Neural cell (in vitro differentiated cells): ENCODE measurements at regions not wholly inside any gene's neighbourhood (a gene's known extent, or its start where the extent isn't known, plus 50 kb on each side); places are given as distances from the start of the nearest gene placed in this dataset.

Source experiments
- EZH2 ChIP-seq: fragments of 200-600, 300-800 bp; shearing (Covaris generic), sonication (generic); IDR thresholded peaks from 2 replicates; pipeline ENCODE4 v1.6.1; 2014; ENCODE audit warnings: antibody characterized with exemption, low read length, borderline replicate concordance, mild to moderate bottlenecking; ENCODE audit not compliant: insufficient read depth, poor library complexity, severe bottlenecking
- POLR2AphosphoS5 ChIP-seq: IDR thresholded peaks from 2 replicates; pipeline ENCODE4 v1.6.1; 2012
- RAD21 ChIP-seq: fragments of 450-650 bp; conservative IDR thresholded peaks from 2 replicates; pipeline ENCODE4 v1.6.1; 2014; ENCODE audit warnings: antibody characterized with exemption, mild to moderate bottlenecking, moderate library complexity
- TF ChIP-seq, protein P1 (sequence below): fragments of 450-650 bp; IDR thresholded peaks from 2 replicates; pipeline ENCODE4 v1.5.1; 2014; ENCODE audit warnings: antibody characterized with exemption, mild to moderate bottlenecking, moderate library complexity; ENCODE audit not compliant: poor library complexity, severe bottlenecking

- TF ChIP-seq, protein P1, sequence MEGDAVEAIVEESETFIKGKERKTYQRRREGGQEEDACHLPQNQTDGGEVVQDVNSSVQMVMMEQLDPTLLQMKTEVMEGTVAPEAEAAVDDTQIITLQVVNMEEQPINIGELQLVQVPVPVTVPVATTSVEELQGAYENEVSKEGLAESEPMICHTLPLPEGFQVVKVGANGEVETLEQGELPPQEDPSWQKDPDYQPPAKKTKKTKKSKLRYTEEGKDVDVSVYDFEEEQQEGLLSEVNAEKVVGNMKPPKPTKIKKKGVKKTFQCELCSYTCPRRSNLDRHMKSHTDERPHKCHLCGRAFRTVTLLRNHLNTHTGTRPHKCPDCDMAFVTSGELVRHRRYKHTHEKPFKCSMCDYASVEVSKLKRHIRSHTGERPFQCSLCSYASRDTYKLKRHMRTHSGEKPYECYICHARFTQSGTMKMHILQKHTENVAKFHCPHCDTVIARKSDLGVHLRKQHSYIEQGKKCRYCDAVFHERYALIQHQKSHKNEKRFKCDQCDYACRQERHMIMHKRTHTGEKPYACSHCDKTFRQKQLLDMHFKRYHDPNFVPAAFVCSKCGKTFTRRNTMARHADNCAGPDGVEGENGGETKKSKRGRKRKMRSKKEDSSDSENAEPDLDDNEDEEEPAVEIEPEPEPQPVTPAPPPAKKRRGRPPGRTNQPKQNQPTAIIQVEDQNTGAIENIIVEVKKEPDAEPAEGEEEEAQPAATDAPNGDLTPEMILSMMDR, result no peak
- TF ChIP-seq RAD21 (no peak), EZH2 (no peak), POLR2AphosphoS5 (no peak)
Observed at GRCh38 chr4:106507440-106507839, 138.9 kb upstream of the GIMD1 start.
